ENCODE measurements at regions not wholly inside any gene's neighbourhood (a gene's known extent, or its start where the extent isn't known, plus 50 kb on each side); places are given as distances from the start of the nearest gene placed in this dataset.
"Not testable (repeated sequence)": the region's sequence is repeated elsewhere in the genome, so short reads cannot be mapped to it uniquely, and the experiment has no call there.

- not testable (repeated sequence) for TF ChIP-seq POLR2A (IDR thresholded peaks at IDR 0.05; ENCODE audit: low read depth, low read length); CTCF (IDR thresholded peaks at IDR 0.05; ENCODE audit: extremely low read depth in 1 of 2, insufficient read depth in 1 of 2, low read depth in 1 of 2, low read length in 2 of 2); EZH2 (IDR thresholded peaks at IDR 0.05; ENCODE audit: borderline replicate concordance, low read depth, low read length, severe bottlenecking); POLR2AphosphoS5 (IDR thresholded peaks at IDR 0.05; ENCODE audit: insufficient read depth, low read depth, low read length)
Observed at GRCh38 chr15:21016589-21016988, 150.5 kb upstream of the POTEB2 start.

Data from endothelial cell of umbilical vein (primary cell).